MG63 (cell line): ENCODE measurements at regions not wholly inside any gene's neighbourhood (a gene's known extent, or its start where the extent isn't known, plus 50 kb on each side); places are given as distances from the start of the nearest gene placed in this dataset.

Source experiments
- DNase-seq: peaks from one replicate; pipeline ENCODE4 v3.0.0-alpha.2; 2020
- H3K27me3 ChIP-seq: fragments of 250-450 bp; sonication (Bioruptor Pico); 2 replicates; pipeline ENCODE4 v1.5.1; 2020; ENCODE audit warnings: mild to moderate bottlenecking, moderate library complexity
- H3K36me3 ChIP-seq: fragments of 250-450 bp; sonication (Bioruptor Pico); 2 replicates; pipeline ENCODE4 v1.5.1; 2020; ENCODE audit warnings: mild to moderate bottlenecking, moderate library complexity
- H3K4me3 ChIP-seq: fragments of 250-450 bp; sonication (Bioruptor Pico); 2 replicates; pipeline ENCODE4 v1.5.1; 2020; ENCODE audit warnings: mild to moderate bottlenecking, moderate library complexity
- H3K9me3 ChIP-seq: fragments of 250-450 bp; sonication (Bioruptor Pico); 2 replicates; pipeline ENCODE4 v1.5.1; 2020; ENCODE audit warnings: mild to moderate bottlenecking, moderate library complexity

DNA sequence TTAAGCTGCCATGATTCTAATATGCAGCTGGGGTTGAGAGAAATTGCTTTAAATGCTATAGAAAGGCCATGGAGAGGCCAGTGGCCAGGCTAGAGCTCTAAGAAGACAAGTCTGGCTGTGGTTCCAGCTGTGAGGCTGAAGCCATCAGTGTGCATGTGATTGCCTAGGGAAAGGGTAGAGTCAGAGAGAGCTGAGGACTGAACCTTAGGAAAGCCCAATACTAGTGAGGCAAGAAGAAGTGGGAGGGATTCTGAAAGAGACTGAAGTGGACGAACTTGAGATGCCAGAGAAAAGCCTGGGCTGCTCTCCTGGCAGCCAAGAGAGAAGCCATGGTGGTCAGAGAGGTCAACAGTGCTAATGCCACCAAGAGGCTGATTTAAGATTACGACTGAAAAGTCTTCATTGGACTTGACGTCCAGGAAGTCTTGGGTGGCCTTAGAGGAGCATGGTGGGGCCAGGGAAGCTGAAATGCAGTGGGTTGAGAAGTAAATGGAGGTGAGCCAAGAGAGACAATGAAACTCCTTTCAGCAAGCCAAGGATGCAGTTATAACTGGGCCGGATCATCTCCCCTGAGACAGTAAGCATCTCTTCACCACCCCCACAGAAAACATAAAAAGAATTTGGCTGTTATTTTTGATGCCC, 133.2 kb downstream of the TMEM174 start:
- H3K36me3 ChIP-seq: no peaks in the 10 kb centered on the region
- H3K27me3 ChIP-seq: no peaks in the 10 kb centered on the region
- DNase-seq: no peak
- H3K9me3 ChIP-seq: no peaks in the 10 kb centered on the region
- no peak overlapping the region for H3K4me3 ChIP-seq

DNA sequence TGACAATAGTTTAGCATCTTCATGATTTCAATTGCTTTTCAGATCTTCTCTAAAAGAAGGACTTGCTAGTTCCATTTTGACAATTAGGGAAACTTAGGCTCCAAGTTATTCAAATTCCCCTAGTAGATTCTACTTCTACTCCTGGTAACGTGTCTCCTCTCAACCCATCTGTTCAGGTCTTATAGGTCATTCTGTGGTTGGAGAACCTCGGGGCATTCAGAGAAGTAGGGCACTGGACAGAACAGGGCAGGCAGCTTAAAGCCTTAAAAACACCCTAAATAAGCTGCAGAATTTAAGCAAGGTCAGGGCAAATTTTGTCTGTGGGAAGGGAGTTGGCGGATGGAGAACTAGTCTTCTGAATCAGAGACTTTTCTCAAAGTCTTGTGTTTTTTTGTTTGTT, 132.4 kb downstream of the TMEM174 start:
- Histone ChIP-seq H3K4me3 (no peak overlapping the region), H3K27me3 (no peaks in the 10 kb centered on the region), H3K36me3 (no peaks in the 10 kb centered on the region), H3K9me3 (no peaks in the 10 kb centered on the region)
- no peak for DNase-seq

DNA sequence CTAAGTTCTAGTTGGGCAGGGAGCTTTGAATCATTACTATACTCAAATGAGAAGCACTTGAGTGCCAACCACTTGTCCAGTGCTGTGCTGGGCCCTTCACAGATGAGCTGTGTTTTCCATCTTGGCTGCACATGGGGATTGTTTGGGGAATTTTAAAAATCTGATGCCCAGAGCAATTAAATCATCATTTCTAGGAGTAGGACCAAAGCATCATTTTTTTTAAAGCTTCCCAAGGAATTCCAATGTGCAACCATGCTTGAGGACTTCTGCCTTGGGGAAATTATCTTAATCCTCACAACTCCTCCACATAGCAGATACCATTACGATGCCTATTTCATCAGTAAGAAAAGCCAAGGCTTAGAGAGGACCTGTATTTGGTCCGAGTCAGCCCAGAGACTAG, 131.4 kb downstream of the TMEM174 start:
- Histone ChIP-seq H3K27me3 (no peaks in the 10 kb centered on the region), H3K9me3 (no peaks in the 10 kb centered on the region), H3K4me3 (no peak overlapping the region), H3K36me3 (no peaks in the 10 kb centered on the region)
- peak; percentile 35 for DNase-seq

DNA sequence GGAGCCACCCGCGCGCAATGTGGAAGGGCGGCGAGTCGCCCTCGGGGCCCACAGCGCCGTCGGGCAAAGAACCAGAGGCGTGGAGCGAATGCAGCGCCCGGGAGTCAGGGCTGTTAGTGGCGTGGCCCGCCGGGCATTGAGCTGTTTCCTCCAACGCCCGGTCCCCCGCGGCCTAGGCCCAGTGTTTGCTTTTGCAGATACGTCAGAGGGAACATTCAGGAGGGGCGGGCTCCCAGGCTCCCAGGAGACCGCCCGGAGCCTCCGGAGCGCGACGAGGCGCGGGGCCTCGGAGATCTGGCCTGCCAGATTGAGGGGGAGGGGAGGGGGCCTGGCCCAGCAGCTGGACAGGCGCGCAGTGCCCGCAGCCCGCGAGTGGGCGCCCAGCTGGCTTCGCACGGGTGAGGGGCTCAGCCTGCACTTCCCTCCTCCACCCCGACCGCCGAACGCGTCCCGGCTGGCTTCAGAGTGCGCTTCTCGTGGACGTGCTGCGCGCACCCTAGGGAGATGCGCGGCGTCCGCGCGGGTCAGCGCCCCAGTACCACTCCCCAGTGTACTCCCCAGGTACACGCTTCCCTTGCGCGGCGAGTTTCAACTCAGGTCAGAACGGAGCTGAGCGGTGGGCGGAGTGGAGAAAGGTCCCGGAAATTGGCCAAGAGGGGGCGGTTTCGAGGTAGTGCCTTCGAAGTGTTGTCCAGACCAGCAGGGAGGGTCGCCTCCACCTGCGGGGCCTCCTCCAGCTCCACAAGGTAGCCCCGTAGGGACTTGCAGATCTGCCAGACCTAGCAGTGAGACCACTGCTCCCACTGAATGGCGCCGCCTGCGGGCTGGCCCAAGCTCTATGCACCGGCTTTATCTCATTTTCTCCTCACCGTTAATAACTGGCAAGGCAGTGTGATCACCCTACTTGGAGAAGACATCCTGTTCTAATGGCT, 130.4 kb downstream of the TMEM174 start:
- Histone ChIP-seq H3K4me3 (no peak overlapping the region), H3K9me3 (no peaks in the 10 kb centered on the region), H3K36me3 (no peaks in the 10 kb centered on the region), H3K27me3 (no peaks in the 10 kb centered on the region)
- DNase-seq: no peak

DNA sequence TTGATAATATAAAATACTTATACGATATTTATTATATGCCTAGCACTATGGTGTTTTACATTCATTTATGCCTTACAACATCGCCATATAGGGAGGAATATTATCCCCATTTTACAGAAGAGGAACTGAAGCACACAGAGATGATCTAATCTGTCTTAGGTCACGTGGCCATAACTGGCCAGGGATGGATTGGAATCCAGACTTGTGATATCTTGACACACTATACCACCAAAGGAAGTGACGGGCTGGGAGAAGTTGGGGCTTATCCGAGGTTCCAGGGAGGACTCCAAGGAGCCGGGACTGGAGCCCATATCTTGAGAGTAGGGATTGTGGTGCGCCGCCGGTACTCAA, 129.8 kb downstream of the TMEM174 start:
- Histone ChIP-seq H3K9me3 (no peaks in the 10 kb centered on the region), H3K4me3 (no peak overlapping the region), H3K36me3 (no peaks in the 10 kb centered on the region), H3K27me3 (no peaks in the 10 kb centered on the region)
- no peak for DNase-seq

DNA sequence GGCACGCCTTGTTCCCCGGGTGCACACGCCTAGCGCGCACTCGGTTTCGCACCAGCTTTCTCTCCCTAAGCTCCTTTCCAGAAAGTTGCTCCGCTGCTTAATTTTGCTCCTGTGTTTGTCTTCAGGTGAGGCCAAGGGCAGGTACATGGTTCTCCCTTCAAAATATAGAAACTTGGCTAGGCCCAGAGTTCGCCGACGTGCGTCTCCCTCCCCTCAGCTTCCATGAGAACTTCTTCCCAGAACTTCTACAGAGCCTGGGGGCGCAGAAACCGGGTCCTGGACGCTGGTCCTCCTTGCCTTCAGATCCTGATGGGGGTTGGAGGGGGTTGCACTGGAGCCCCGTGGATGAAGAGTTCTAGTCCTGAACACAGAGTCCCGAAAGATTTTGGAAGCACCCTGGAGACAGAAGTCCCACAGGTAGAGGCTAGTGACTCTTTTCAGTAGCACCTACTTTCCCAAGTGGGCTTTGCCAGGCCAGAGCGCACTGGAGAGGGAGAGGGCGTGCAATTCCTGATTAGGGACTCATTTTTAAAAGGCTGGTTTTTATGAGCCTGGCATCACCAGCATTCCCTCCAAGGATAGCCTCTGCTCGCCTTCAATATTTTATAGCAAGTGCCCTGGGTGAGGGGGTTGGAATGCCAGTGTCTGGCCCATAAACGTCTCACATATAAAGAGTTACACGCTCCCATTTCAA, 128.4 kb downstream of the TMEM174 start:
- DNase-seq: no peak
- Histone ChIP-seq H3K27me3 (no peaks in the 10 kb centered on the region), H3K4me3 (no peak overlapping the region), H3K36me3 (no peaks in the 10 kb centered on the region), H3K9me3 (no peaks in the 10 kb centered on the region)

DNA sequence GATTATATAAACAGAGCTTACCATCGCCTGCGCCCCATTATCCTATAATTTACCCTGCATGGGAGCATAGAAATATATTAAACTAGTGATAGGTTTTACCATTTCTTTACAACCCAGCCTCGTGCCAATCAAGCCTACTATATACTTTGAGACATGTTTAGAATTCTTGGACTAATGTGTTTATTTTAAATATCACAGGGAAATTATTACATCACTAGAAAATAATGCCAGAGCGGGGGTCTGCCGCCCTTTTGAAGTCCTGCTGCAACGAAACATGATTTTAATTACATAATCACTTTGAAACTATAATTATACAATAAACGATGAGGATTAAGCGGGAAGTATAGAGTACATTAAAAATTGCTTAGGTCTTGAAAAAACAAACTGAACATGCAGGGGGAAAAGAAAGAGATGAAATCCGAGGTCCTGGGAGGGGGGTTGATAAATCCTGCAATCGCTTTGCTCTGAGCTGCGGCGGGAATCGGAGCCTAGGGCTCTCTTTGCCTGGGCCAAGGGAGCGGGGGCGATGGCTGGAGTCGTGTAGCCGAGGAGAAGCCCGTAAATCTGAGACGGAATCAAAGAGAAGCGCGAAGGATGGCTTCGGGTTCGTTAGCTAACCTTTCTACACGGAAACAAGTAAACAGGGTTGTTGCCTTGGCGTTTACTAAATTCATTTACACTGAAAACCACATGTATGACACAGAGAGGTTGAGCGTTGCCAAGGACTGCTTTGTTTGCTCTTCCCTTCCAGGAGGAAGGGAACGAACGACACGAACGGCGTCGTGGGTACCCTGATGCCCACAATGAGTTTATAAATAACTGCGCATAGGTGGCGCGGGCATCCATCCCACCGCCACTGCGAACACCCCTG, 127.6 kb downstream of the TMEM174 start:
- no peak overlapping the region for H3K4me3 ChIP-seq
- DNase-seq: no peak
- no peaks in the 10 kb centered on the region for H3K27me3 ChIP-seq
- H3K9me3 ChIP-seq: no peaks in the 10 kb centered on the region
- no peaks in the 10 kb centered on the region for H3K36me3 ChIP-seq

DNA sequence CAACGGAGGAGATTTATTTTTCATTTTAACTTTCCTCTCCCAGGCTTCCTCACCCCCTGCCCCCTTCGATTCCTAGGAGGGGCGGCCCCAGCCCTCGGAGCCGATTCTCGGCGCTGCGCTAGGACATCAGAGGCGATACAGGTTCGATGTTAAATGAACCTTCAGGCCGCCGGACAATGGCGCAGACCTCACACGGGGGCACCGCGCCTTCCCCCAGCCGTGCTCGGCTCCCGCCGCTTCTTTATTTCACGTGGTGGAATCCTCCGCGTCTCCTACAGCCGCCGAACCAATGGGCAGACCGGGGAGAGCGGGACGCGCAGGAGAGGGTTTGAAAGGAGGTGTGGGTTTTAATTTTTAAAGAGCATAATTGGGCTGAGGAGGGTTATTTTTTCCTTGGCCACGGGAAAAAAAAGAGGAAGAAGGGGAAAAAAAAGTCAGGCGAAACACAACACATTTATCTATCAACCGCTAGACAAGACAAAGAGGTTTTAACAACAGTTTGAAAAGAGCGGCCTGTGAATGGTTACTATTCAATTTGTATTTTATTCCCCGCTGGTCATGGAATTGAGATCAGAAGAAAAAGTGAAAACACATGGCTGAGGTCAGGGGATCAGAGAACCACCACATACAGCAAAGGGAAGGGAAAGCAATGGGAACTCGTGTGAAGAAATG, 126.8 kb downstream of the TMEM174 start:
- no peak overlapping the region for H3K4me3 ChIP-seq
- H3K36me3 ChIP-seq: no peaks in the 10 kb centered on the region
- no peak for DNase-seq
- H3K9me3 ChIP-seq: no peaks in the 10 kb centered on the region
- H3K27me3 ChIP-seq: no peaks in the 10 kb centered on the region

DNA sequence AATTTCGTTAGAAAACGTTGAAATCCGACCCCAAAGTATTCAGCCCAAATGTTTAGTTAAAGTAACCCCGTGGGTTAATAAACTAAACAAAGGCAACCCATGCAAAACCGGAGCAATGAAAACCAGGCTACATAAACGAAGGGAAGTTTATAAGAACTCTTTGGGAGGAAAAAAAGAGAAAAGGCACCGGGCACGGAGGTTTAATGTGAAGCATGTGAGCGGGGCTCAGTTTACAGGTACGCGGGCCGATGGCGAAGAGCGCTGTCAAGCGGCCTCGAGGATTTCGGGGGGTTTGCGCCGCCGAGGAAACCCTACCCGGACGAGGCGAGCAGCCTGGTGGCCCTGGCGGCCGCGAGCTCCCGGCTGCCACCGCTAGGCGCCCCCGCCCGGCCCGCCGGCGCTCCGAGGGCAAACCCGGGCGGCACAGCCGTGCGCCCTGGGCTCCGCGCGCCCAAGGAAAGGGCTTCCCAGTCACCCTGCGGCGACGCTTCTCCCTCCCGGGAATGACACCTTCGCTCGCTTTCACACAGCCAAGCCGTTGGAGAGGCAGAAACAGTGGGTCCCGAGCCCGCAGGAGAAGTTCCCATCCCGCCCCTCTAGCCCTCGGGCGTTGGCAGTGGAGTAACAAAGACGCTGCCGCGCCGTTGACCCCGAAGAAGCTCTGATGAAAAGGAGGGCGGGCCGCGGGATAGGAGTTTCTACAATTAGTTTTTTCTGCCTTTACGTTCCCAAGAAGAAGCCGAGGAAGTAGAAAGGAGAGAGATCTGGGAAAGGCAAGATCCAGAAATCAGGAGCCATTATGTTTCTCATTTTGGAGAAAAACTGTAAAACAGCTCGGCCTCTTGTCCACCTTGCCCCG, 126.0 kb downstream of the TMEM174 start:
- Histone ChIP-seq H3K27me3 (no peaks in the 10 kb centered on the region; the same call in 1 of the 2 replicates), H3K9me3 (no peaks in the 10 kb centered on the region), H3K36me3 (no peaks in the 10 kb centered on the region), H3K4me3 (peak overlapping the region; percentile 20)
- DNase-seq: peak; percentile 50

DNA sequence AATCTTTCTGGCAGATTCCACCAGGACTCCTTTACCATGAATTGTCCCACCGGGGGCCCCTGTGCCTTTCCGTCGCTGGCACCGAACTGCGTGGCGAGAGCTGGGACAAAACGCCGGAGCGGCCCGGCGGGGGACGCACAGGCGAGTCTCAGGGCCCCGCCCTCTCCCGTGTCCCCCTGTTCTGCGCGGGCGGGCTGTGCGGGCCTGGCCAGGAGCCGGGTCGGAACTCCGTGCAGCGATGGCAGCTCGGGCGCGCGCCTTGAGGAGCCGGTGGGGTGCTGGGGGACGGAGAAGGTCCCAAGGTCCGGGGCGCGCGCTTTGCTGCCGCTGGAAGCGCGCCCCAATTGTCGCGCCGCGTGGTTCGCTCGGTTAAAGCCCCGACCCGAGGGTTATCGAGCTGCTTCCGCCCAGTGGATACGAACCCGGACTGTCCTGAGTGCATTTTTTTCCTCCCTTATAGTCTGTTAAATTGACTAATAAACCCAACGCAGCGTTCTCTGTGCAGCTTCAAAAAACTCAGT, 125.3 kb downstream of the TMEM174 start:
- Histone ChIP-seq H3K27me3 (no peaks in the 10 kb centered on the region; the same call in 1 of the 2 replicates), H3K4me3 (no peak overlapping the region; the same call in 1 of the 2 replicates)

DNA sequence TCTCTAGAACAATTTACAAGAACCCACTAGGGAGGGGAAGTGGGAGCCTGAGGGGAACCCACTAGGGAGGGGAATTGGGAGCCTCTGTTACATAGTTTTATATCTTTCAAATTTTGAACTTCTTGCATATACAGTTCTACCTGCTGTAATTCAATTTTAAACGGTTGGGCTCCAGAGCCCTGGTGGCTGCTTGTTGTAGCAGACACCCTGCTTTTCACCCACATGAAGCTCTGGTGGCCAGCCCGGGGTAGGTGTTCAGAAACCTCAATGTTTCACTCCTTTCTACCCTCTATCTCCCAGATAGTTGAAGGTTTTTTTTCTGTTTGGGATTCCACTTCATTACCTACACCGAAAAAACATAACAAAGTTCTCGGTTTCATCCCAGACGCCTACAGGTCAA, 124.4 kb downstream of the TMEM174 start:
- Histone ChIP-seq H3K27me3 (no peaks in the 10 kb centered on the region; the same call in 1 of the 2 replicates), H3K9me3 (no peaks in the 10 kb centered on the region), H3K4me3 (no peak overlapping the region), H3K36me3 (no peaks in the 10 kb centered on the region)
- no peak for DNase-seq

More for the DNA sequence above, 125.3 kb downstream of the TMEM174 start:
- DNase-seq: no peak
- Histone ChIP-seq H3K36me3 (no peaks in the 10 kb centered on the region), H3K9me3 (no peaks in the 10 kb centered on the region)

DNA sequence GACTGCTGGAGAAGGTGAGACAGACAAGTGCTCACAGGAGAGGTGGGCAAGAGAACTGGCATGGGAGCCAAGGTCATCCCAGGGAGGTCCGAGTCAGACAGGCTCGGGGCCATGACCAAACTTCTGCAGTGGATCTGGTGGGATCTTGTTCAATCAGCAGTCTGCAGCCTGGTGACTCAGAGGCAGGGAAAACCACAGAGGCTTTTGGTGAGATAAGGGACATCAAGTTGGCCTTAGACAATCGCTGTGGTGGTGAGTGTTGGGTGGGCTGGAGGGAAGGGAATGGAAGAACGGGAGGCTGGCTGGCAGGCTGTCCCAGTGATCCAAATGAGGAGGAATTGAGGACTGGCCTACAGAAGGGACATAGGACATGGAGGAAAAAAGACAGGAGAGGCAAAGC, 123.8 kb downstream of the TMEM174 start:
- no peak overlapping the region for H3K4me3 ChIP-seq
- DNase-seq: peak; percentile 70
- H3K36me3 ChIP-seq: no peaks in the 10 kb centered on the region
- no peaks in the 10 kb centered on the region; the same call in 1 of the 2 replicates for H3K27me3 ChIP-seq
- no peaks in the 10 kb centered on the region for H3K9me3 ChIP-seq

DNA sequence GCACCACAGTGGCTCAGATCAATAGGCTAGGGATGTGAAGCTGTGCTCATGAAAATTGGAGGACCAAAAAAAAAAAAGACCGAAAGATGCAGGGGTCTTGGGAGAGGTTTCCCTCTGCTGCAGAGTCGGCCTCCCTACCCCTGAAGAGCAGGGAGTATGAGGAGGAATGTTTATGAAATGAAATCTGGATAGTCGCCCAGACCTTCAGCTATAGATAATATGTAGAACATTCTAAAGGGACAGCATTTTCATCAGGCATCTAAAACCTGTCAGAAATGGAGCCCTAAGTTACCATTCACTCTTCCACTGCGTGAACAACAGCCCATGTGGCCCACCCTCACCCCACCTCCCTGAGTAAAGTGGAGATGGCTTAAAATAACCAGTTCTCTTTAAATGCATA, 122.9 kb downstream of the TMEM174 start:
- Histone ChIP-seq H3K27me3 (no peaks in the 10 kb centered on the region; the same call in 1 of the 2 replicates), H3K36me3 (no peaks in the 10 kb centered on the region), H3K9me3 (no peaks in the 10 kb centered on the region), H3K4me3 (no peak overlapping the region)
- DNase-seq: no peak

DNA sequence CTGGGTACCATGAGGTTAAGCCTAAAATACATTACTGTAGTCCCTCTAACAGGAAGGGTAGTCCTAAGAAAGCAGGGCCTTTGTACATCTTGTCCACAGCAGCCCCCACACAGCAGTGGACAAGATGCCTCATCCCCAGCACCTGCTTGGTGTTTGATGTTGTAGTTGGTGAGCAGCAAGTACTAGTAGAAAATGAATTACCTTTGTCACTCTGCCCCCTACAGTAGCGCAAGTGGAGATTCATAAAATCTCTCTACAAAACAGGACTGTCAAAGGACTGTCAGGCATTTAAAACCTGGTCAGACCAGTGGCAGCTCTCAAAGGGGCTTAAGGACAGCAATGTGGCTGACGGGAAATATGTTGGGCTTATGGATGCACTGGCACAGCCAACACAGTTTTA, 122.5 kb downstream of the TMEM174 start:
- Histone ChIP-seq H3K4me3 (no peak overlapping the region), H3K36me3 (no peaks in the 10 kb centered on the region), H3K27me3 (no peaks in the 10 kb centered on the region; the same call in 1 of the 2 replicates), H3K9me3 (no peaks in the 10 kb centered on the region)
- DNase-seq: no peak
